ENCODE measurements at regions not wholly inside any gene's neighbourhood (a gene's known extent, or its start where the extent isn't known, plus 50 kb on each side); places are given as distances from the start of the nearest gene placed in this dataset.

- TF ChIP-seq POLR2AphosphoS5 (IDR thresholded peaks at IDR 0.05) = no peak
- TF ChIP-seq CTCF (IDR thresholded peaks at IDR 0.05) = no peak
- no peak for TF ChIP-seq POLR2A (IDR thresholded peaks at IDR 0.05; ENCODE audit: low read depth)
Observed at GRCh38 chr3:104269771-104270170, 1096.9 kb upstream of the ALCAM start.
